A673 (cell line): ENCODE measurements at regions not wholly inside any gene's neighbourhood (a gene's known extent, or its start where the extent isn't known, plus 50 kb on each side); places are given as distances from the start of the nearest gene placed in this dataset.
"Not testable (repeated sequence)": the region's sequence is repeated elsewhere in the genome, so short reads cannot be mapped to it uniquely, and the experiment has no call there.

Experiments used
- BruUV-seq: library from RNA; stranded (reverse); fragments of 400-500 nt; replicated peaks from 2 replicates; lab custom pipeline; 2021; lab: Mats Ljungman, UMichigan
- CTCF ChIA-PET: fragments of 300-600 bp; sonication (Branson Sonifier 250); formaldehyde crosslinking; loops from one replicate; lab custom pipeline; 2022; ENCODE audit warnings: antibody characterized with exemption; lab: Charles Lee
- POLR2A ChIA-PET: fragments of 300-600 bp; sonication (Branson Sonifier 250); formaldehyde crosslinking; loops from one replicate; lab custom pipeline; 2022; ENCODE audit warnings: antibody characterized with exemption; ENCODE audit not compliant: low non-redundant PET; lab: Charles Lee
- DNase-seq: peaks from one replicate; pipeline ENCODE4 v3.0.0-alpha.2; 2015; ENCODE audit warnings: low spot score
- H3K27ac ChIP-seq: fragments of 200-600 bp; sonication (generic); 2 replicates; pipeline ENCODE4 v1.5.1; 2016; ENCODE audit warnings: mixed run types, low read depth, mild to moderate bottlenecking, mixed read lengths, antibody characterized with exemption, low read length; ENCODE audit not compliant: poor library complexity, severe bottlenecking
- H3K27me3 ChIP-seq: fragments of 200-600 bp; sonication (generic); replicated peaks from 2 replicates; pipeline ENCODE4 v1.6.1; 2017; ENCODE audit warnings: mixed run types, low read depth, mild to moderate bottlenecking, mixed read lengths, antibody characterized with exemption, low read length; ENCODE audit not compliant: insufficient read depth, poor library complexity
- H3K36me3 ChIP-seq: fragments of 200-600 bp; sonication (generic); 2 replicates; pipeline ENCODE4 v1.6.1; 2016; ENCODE audit warnings: mixed run types, mild to moderate bottlenecking, mixed read lengths, antibody characterized with exemption, low read length; ENCODE audit not compliant: insufficient read depth, poor library complexity, severe bottlenecking
- H3K4me1 ChIP-seq: fragments of 200-600 bp; sonication (generic); 2 replicates; pipeline ENCODE4 v1.6.1; 2017; ENCODE audit warnings: mixed run types, mild to moderate bottlenecking, mixed read lengths, antibody characterized with exemption, low read length; ENCODE audit not compliant: insufficient read depth, poor library complexity, severe bottlenecking
- H3K4me3 ChIP-seq: fragments of 200-600 bp; sonication (generic); 2 replicates; pipeline ENCODE4 v1.5.1; 2016; ENCODE audit warnings: low read depth, mixed run types, mild to moderate bottlenecking, mixed read lengths, low read length; ENCODE audit not compliant: poor library complexity, severe bottlenecking
- H3K9me3 ChIP-seq: fragments of 200-600 bp; sonication (generic); 2 replicates; pipeline ENCODE4 v1.6.1; 2016; ENCODE audit warnings: mixed run types, low read depth, mild to moderate bottlenecking, mixed read lengths, antibody characterized with exemption, low read length; ENCODE audit not compliant: poor library complexity, severe bottlenecking
- EZH2 ChIP-seq: fragments of 200-600 bp; sonication (generic); IDR thresholded peaks from 2 replicates; pipeline ENCODE4 v1.6.1; 2017; ENCODE audit warnings: borderline replicate concordance, low read depth, mild to moderate bottlenecking, mixed read lengths, antibody characterized with exemption, low read length; ENCODE audit not compliant: poor library complexity, severe bottlenecking
- intact Hi-C: fragments of 100-400 bp; cut with micrococcal nuclease; formaldehyde crosslinking; loops from one replicate; pipeline ENCODE4 v1.10.0; 2022; ENCODE audit not compliant: unreplicated experiment
- TF ChIP-seq, protein P1 (sequence below): fragments of 300-800, 200-600 bp; sonication (generic); conservative IDR thresholded peaks from 2 replicates; pipeline ENCODE4 v1.5.1; 2017; ENCODE audit warnings: low read depth, mild to moderate bottlenecking, antibody characterized with exemption, low read length, moderate library complexity, mixed read lengths

- Histone ChIP-seq H3K27ac (no peak overlapping the region), H3K4me1 (no peaks in the 10 kb centered on the region), H3K9me3 (no peaks in the 10 kb centered on the region), H3K4me3 (no peak overlapping the region), H3K27me3 (peaks cover 98% of the 10 kb centered on the region), H3K36me3 (no peaks in the 10 kb centered on the region)
- TF ChIP-seq, protein P1, sequence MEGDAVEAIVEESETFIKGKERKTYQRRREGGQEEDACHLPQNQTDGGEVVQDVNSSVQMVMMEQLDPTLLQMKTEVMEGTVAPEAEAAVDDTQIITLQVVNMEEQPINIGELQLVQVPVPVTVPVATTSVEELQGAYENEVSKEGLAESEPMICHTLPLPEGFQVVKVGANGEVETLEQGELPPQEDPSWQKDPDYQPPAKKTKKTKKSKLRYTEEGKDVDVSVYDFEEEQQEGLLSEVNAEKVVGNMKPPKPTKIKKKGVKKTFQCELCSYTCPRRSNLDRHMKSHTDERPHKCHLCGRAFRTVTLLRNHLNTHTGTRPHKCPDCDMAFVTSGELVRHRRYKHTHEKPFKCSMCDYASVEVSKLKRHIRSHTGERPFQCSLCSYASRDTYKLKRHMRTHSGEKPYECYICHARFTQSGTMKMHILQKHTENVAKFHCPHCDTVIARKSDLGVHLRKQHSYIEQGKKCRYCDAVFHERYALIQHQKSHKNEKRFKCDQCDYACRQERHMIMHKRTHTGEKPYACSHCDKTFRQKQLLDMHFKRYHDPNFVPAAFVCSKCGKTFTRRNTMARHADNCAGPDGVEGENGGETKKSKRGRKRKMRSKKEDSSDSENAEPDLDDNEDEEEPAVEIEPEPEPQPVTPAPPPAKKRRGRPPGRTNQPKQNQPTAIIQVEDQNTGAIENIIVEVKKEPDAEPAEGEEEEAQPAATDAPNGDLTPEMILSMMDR = no peak
- TF ChIP-seq EZH2 = peak; percentile 67
- ChIA-PET POLR2A (no interaction called here), CTCF (no interaction called here)
- no peak for DNase-seq
- intact Hi-C loops = no loop called here
- no TSS peak for BruUV-seq
Observed at GRCh38 chr1:217133958-217134856, 411.0 kb upstream of the ESRRG start.

DNA sequence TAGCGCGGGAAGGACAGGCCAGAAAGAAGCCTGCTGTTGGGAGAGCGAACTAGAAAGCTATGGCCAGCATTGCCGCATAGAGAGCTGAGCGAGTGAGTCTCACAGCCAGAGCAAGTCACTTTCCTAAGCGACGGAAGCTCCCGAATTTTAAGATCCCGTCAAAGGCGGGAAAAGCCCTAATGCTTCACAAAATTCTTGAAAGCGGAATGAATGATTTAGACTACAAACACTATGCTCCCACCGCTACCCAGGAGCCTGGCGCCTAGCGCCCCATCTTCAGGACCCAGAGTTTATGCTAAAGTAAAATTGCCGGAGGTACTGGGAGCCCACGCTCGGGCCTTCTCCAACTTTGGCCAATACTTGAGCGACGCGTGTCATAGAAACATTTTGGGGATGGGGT is 409.9 kb upstream of the ESRRG start:
- Histone ChIP-seq H3K4me1 (no peaks in the 10 kb centered on the region), H3K27ac (no peak overlapping the region), H3K4me3 (no peak overlapping the region), H3K9me3 (no peaks in the 10 kb centered on the region), H3K36me3 (no peaks in the 10 kb centered on the region), H3K27me3 (peaks cover 95% of the 10 kb centered on the region)
- intact Hi-C loops = no loop called here
- no TSS peak for BruUV-seq
- CTCF ChIA-PET = no interaction called here
- TF ChIP-seq, protein P1 = no peak
- DNase-seq = no peak
- POLR2A ChIA-PET = no interaction called here

- CTCF ChIA-PET = not testable (repeated sequence)
Observed at GRCh38 chr1:217123340-217123739, 400.1 kb upstream of the ESRRG start.

More at GRCh38 chr1:217123340-217123739, 400.1 kb upstream of the ESRRG start:
- H3K9me3 ChIP-seq, intact Hi-C loops, H3K4me1 ChIP-seq, H3K36me3 ChIP-seq, DNase-seq, BruUV-seq, H3K27me3 ChIP-seq, H3K27ac ChIP-seq, POLR2A ChIA-PET, H3K4me3 ChIP-seq: not testable (repeated sequence)
